GM23248 (cell line): ENCODE measurements at regions not wholly inside any gene's neighbourhood (a gene's known extent, or its start where the extent isn't known, plus 50 kb on each side); places are given as distances from the start of the nearest gene placed in this dataset.

Experiments
- DNase-seq: peaks from one replicate; pipeline ENCODE4 v3.0.0-alpha.2; 2015
- H2AFZ ChIP-seq: fragments of 200-600 bp; sonication (generic); 2 replicates; pipeline ENCODE4 v1.6.1; 2016; ENCODE audit warnings: antibody characterized with exemption
- H3F3A ChIP-seq: fragments of 200-600 bp; sonication (generic); 2 replicates; pipeline ENCODE4 v1.6.1; 2016; ENCODE audit warnings: mild to moderate bottlenecking, antibody characterized with exemption, mixed run types; ENCODE audit not compliant: insufficient read depth
- H3K27ac ChIP-seq: fragments of 200-600 bp; sonication (generic); 2 replicates; pipeline ENCODE4 v1.5.1; 2016; ENCODE audit warnings: mild to moderate bottlenecking
- H3K27me3 ChIP-seq: fragments of 200-600 bp; sonication (generic); replicated peaks from 2 replicates; pipeline ENCODE4 v1.6.1; 2016; ENCODE audit warnings: mild to moderate bottlenecking; ENCODE audit not compliant: insufficient read depth
- H3K36me3 ChIP-seq: fragments of 200-600 bp; sonication (generic); 2 replicates; pipeline ENCODE4 v1.6.1; 2016; ENCODE audit warnings: low read depth, mild to moderate bottlenecking
- H3K4me1 ChIP-seq: fragments of 200-600 bp; sonication (generic); 2 replicates; pipeline ENCODE4 v1.6.1; 2016; ENCODE audit warnings: mild to moderate bottlenecking; ENCODE audit not compliant: insufficient read depth
- H3K4me2 ChIP-seq: fragments of 200-600 bp; sonication (generic); one replicate; pipeline ENCODE4 v1.6.1; 2016; ENCODE audit warnings: mild to moderate bottlenecking; ENCODE audit not compliant: unreplicated experiment
- H3K4me3 ChIP-seq: fragments of 200-600 bp; sonication (generic); 2 replicates; pipeline ENCODE4 v1.5.1; 2016; ENCODE audit warnings: mild to moderate bottlenecking
- H3K79me2 ChIP-seq: fragments of 200-600 bp; sonication (generic); 2 replicates; pipeline ENCODE4 v1.6.1; 2016; ENCODE audit warnings: mild to moderate bottlenecking; ENCODE audit not compliant: insufficient read depth
- H3K9ac ChIP-seq: fragments of 200-600 bp; sonication (generic); 2 replicates; pipeline ENCODE4 v1.6.1; 2016; ENCODE audit warnings: mild to moderate bottlenecking
- H3K9me2 ChIP-seq: fragments of 200-600 bp; sonication (generic); 2 replicates; pipeline ENCODE4 v1.6.1; 2016; ENCODE audit warnings: mixed run types, mild to moderate bottlenecking, moderate library complexity; ENCODE audit not compliant: insufficient read depth
- H3K9me3 ChIP-seq: fragments of 200-600 bp; sonication (generic); one replicate; pipeline ENCODE4 v1.6.1; 2017; ENCODE audit warnings: low read depth
- H4K20me1 ChIP-seq: fragments of 200-600 bp; sonication (generic); 2 replicates; pipeline ENCODE4 v1.6.0; 2016; ENCODE audit not compliant: insufficient read depth
- EZH2 ChIP-seq: fragments of 200-600 bp; sonication (generic); IDR thresholded peaks from 2 replicates; pipeline ENCODE4 v1.6.1; 2018; ENCODE audit warnings: antibody characterized with exemption, mild to moderate bottlenecking; ENCODE audit not compliant: insufficient read depth, poor library complexity, severe bottlenecking
- EZH2phosphoT487 ChIP-seq: fragments of 200-600 bp; sonication (generic); IDR thresholded peaks from 2 replicates; pipeline ENCODE4 v1.6.1; 2018; ENCODE audit warnings: antibody characterized with exemption, moderate library complexity, mild to moderate bottlenecking, low read depth; ENCODE audit not compliant: insufficient read depth
- WGBS, 2 experiments: methylation state at CpG; one replicate each; pipeline ENCODE4 v1.1.6; 2015 to 2017; ENCODE audit warnings: low lambda C conversion rate in 2 of 2, low coverage in 1 of 2; ENCODE audit errors: missing lambda C conversion rate in 2 of 2; 5-methylcytosine and 5-hydroxymethylcytosine counted together
- in situ Hi-C: fragments of 300-500 bp; cut with MboI; formaldehyde crosslinking; loops from 2 replicates; pipeline ENCODE4 v1.15.0; 2020

GRCh38 chr16:62253966-62254365 lies 217.7 kb upstream of the CDH8 start:
- H3K9ac ChIP-seq = no peak overlapping the region
- no peaks in the 10 kb centered on the region for H3K9me3 ChIP-seq
- H3K9me2 ChIP-seq = no peaks in the 10 kb centered on the region
- H3K27me3 ChIP-seq = no peaks in the 10 kb centered on the region
- WGBS, 2 experiments = 62 to 68% methylated on average over 3 of the region's 3 CpGs
- no peaks in the 10 kb centered on the region for H4K20me1 ChIP-seq
- TF ChIP-seq EZH2phosphoT487 (no peak), EZH2 (no peak)
- no peaks in the 10 kb centered on the region for H3K79me2 ChIP-seq
- no peaks in the 10 kb centered on the region for H3K4me1 ChIP-seq
- H3K36me3 ChIP-seq = no peaks in the 10 kb centered on the region
- H2AFZ ChIP-seq = no peak overlapping the region
- H3K4me3 ChIP-seq = no peak overlapping the region
- no peak for DNase-seq
- H3K4me2 ChIP-seq = no peak overlapping the region
- no peak overlapping the region for H3K27ac ChIP-seq
- in situ Hi-C loops = no loop called here
- H3F3A ChIP-seq = no peaks in the 10 kb centered on the region

DNA sequence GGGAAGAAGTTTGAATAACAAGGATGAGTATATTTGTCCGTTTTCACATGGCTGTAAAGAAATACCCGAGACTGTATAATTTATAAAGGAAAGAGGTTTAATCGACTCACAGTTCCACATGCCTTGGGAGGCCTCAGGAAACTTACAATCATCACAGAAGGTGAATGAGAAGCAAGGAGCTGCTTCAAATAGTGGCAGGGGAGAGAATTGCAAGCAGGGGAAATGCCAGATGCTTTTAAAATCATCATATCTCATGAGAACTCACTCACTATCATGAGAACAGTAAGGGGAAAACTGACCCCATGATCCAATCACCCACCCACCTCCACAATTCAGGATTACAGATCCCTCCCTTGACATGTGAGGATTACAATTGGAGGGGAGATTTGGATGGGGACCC lies 212.8 kb upstream of the CDH8 start:
- H3K79me2 ChIP-seq = no peaks in the 10 kb centered on the region
- no peaks in the 10 kb centered on the region for H3K4me1 ChIP-seq
- 8 to 22% methylated on average over 3 of the region's 3 CpGs for WGBS, 2 experiments
- in situ Hi-C loops = no loop called here
- no peak overlapping the region for H2AFZ ChIP-seq
- no peak overlapping the region for H3K9ac ChIP-seq
- no peaks in the 10 kb centered on the region; the same call in 1 of the 2 replicates for H4K20me1 ChIP-seq
- no peaks in the 10 kb centered on the region for H3K36me3 ChIP-seq
- TF ChIP-seq EZH2 (no peak), EZH2phosphoT487 (no peak)
- no peaks in the 10 kb centered on the region for H3K9me3 ChIP-seq
- H3K4me2 ChIP-seq = no peak overlapping the region
- H3K9me2 ChIP-seq = no peaks in the 10 kb centered on the region
- no peak overlapping the region for H3K4me3 ChIP-seq
- no peak for DNase-seq
- H3F3A ChIP-seq = no peaks in the 10 kb centered on the region
- H3K27me3 ChIP-seq = no peaks in the 10 kb centered on the region
- H3K27ac ChIP-seq = no peak overlapping the region

- Histone ChIP-seq H3K27me3 (no peaks in the 10 kb centered on the region), H3K4me2 (no peak overlapping the region), H4K20me1 (no peaks in the 10 kb centered on the region), H3K79me2 (no peaks in the 10 kb centered on the region), H3K36me3 (no peaks in the 10 kb centered on the region), H2AFZ (no peak overlapping the region), H3K4me1 (no peaks in the 10 kb centered on the region), H3K9me3 (no peaks in the 10 kb centered on the region), H3F3A (no peaks in the 10 kb centered on the region), H3K4me3 (no peak overlapping the region), H3K9me2 (no peaks in the 10 kb centered on the region), H3K9ac (no peak overlapping the region), H3K27ac (no peak overlapping the region)
- no peak for DNase-seq
- no peak for TF ChIP-seq EZH2
- no peak for TF ChIP-seq EZH2phosphoT487
- in situ Hi-C loops = no loop called here
- WGBS, 2 experiments = 0 to 13% methylated on average over 1 of the region's 1 CpG
These were observed 204.5 kb upstream of the CDH8 start for GRCh38 chr16:62240722-62241121.

- H3K4me1 ChIP-seq = no peaks in the 10 kb centered on the region
- peak; percentile 76 for DNase-seq
- in situ Hi-C loops = no loop called here
- TF ChIP-seq EZH2phosphoT487 (no peak), EZH2 (no peak)
- no peaks in the 10 kb centered on the region for H4K20me1 ChIP-seq
- H3F3A ChIP-seq = no peaks in the 10 kb centered on the region
- no peak overlapping the region for H3K9ac ChIP-seq
- no peak overlapping the region for H3K4me2 ChIP-seq
- H3K4me3 ChIP-seq = peak overlapping the region; percentile 38; the same call in 1 of the 2 replicates
- H2AFZ ChIP-seq = peak overlapping the region; percentile 73
- H3K27ac ChIP-seq = no peak overlapping the region
- no peaks in the 10 kb centered on the region for H3K79me2 ChIP-seq
- no peaks in the 10 kb centered on the region for H3K9me2 ChIP-seq
- H3K27me3 ChIP-seq = no peaks in the 10 kb centered on the region
- no peaks in the 10 kb centered on the region for H3K36me3 ChIP-seq
- no peaks in the 10 kb centered on the region for H3K9me3 ChIP-seq
- 40 to 41% methylated on average over 7 of the region's 7 CpGs for WGBS, 2 experiments
These were observed 189.4 kb upstream of the CDH8 start for GRCh38 chr16:62225675-62226074.

DNA sequence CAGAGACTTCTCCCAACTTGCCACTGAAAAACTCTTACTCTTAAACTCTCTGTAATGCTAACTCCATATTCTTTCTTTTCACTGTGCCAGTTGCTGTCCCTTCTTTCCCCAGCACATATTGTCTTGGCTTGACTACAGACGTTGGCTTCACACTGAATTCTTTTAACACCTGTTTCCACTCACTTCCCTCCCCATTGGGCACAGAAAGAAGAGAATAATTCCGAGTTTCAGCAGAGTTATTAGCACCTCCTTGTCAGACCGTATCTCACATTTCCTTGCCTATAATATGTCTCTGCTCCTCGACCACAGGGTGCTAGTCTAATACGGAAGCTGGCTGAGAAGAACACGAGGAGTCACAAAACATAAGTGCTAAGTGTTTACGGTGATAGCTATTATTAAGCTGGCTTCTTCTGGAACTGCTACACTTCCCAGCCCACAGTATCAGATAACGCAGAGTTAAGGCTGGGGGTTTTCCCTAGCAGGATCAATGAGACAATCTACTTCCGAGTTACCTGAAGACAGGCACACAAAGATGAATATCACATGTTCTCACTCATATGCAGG lies 188.5 kb upstream of the CDH8 start:
- H3K36me3 ChIP-seq = no peaks in the 10 kb centered on the region
- no peak overlapping the region for H3K4me2 ChIP-seq
- no peak for TF ChIP-seq EZH2
- TF ChIP-seq EZH2phosphoT487 = no peak
- no peak overlapping the region for H3K9ac ChIP-seq
- H3K9me3 ChIP-seq = no peaks in the 10 kb centered on the region
- H4K20me1 ChIP-seq = no peaks in the 10 kb centered on the region
- H3F3A ChIP-seq = no peaks in the 10 kb centered on the region
- H3K9me2 ChIP-seq = no peaks in the 10 kb centered on the region
- in situ Hi-C loops = no loop called here
- H3K79me2 ChIP-seq = no peaks in the 10 kb centered on the region
- no peak overlapping the region for H2AFZ ChIP-seq
- no peak overlapping the region for H3K27ac ChIP-seq
- DNase-seq = no peak
- no peaks in the 10 kb centered on the region for H3K4me1 ChIP-seq
- H3K4me3 ChIP-seq = no peak overlapping the region
- 1 to 3% methylated on average over 9 of the region's 9 CpGs for WGBS, 2 experiments
- no peaks in the 10 kb centered on the region for H3K27me3 ChIP-seq
